DMS 273 treated with DMSO at 0.1 percent for 48 hours (cell line): ENCODE measurements at regions not wholly inside any gene's neighbourhood (a gene's known extent, or its start where the extent isn't known, plus 50 kb on each side); places are given as distances from the start of the nearest gene placed in this dataset.

ENCODE experiments used
- DNase-seq: peaks from one replicate; lab custom pipeline; 2025; lab: John Stamatoyannopoulos, UW

DNA sequence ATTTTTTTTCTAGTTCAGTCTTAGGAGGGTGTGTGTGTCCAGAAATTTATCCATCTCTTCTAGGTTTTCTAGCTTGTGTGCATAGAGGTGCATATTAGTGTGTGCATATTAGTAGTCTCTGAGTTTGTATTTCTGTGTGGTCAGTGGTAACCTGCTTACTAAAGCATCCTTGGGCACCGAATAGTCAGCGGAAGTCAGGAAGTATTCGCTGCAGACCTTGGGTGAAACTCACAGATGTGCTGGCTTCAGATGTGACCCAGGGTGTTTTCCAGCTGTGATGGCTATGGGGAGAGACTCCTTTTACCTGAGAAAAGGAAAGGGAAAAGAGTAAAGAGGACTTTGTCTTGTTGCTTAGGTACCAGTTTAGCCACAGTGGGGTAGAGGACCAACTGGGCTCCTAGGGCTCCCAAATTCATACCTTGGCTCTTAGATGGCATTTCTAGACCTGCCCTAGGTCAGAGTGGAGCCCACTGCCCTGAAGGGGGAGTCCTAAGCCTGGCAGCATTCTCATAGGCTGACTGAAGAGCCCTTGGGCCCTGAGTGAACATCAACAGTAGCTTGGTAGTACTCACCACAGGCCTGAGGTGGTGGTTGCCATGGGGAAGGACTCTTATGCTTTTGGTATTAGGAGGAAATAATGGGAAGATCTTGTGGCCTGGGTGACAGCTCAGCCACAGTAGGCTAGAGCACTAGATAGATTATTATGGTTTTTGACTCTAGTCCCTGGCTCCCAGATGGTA, 286.0 kb upstream of the ZPLD1 start:
- DNase-seq, result no peak

DNA sequence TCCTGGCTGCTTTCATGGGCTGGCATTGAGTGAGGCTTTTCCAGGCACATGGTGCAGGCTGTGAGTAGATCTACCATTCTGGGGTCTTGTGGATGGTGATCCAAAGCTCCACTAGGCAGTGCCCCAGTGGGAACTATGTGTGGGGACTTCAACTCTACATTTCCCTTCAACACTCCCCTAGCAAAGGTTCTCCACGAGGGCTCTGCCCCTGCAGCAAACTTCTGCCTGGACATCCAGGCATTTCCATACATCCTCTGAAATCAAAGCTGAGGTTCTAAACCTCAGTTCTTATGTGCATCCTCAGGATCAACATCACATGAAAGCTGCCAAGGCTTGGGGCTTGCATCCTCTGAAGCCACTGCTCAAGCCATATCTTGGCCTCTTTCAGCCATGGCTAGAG, 282.9 kb upstream of the ZPLD1 start:
- no peak for DNase-seq

DNA sequence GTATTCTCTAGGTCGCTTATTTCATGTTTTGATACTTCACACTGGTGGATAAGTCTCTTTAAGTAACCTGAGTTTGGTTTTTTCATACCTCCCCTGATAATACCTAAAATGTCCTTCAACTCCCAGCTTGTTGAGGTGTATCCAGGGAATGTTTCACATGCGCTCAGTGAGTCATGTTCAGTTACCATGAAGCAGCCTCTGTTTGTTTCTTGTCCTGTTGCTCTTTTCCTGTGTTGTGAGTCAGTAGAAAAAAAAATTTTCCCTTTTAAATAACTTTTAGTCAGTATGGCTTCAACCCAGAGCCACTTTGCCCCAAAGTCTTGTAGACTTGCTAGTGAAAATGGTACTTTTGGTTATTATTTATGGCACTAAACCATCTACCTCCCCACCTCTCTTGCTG, 278.4 kb upstream of the ZPLD1 start:
- no peak for DNase-seq

DNA sequence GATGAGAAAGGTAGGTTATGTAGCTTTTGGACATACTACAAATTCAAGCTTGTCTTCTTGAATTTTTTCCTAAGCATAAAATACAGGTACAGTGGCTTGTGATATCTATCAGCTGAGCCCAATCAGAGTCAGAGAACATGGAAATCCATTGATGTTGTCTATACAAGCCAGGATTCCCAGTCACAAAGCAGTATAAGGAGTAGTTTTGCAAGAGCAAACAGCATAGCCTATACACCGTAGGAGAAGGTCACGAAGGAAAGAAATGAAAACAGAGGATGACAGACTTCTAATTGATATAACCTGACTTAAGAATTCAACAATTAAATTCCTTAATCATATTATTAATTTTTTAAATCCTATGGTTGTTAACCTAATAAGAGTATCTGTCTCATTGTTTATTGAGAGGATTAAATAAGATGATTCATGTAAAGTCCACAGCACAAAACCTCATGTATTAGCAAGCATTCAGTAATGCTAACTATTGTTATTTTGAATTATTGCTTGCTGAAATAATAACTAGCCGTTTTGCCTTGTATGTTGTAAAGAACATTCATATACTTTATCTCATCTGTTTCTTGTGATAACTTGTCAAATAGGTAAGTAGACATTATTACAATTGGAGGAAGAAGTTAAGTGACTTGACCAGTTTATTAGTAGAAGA, 276.6 kb upstream of the ZPLD1 start:
- DNase-seq, result no peak

DNA sequence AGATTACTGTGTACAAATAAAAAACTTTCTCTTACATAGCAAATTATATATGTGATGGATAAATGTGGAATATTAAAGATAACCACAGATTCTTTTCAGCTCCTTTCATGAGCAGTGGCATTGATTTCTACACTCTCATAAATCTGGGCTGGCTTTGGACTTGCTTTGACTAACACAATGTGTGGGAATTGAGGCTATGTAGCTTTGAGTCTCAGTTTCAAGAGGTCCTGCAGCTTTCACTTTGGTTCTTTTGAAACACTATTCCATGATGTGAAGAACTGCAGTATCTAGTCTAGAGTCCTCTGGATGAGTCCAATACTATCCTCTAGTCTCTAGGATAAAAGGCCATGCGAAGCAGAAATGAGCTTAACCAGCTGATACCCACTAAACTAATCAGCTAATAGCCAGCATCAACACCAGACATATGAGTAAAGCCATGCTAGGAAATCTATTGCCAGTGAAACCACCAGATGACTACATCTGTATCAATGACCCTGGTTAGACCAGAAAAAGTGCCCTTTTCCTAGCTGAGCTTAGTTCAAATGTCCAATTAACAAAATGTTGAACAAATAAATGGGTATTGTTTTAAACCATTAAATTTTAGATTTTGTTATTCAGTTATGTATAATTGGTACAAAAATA, 274.9 kb upstream of the ZPLD1 start:
- DNase-seq, result no peak

DNA sequence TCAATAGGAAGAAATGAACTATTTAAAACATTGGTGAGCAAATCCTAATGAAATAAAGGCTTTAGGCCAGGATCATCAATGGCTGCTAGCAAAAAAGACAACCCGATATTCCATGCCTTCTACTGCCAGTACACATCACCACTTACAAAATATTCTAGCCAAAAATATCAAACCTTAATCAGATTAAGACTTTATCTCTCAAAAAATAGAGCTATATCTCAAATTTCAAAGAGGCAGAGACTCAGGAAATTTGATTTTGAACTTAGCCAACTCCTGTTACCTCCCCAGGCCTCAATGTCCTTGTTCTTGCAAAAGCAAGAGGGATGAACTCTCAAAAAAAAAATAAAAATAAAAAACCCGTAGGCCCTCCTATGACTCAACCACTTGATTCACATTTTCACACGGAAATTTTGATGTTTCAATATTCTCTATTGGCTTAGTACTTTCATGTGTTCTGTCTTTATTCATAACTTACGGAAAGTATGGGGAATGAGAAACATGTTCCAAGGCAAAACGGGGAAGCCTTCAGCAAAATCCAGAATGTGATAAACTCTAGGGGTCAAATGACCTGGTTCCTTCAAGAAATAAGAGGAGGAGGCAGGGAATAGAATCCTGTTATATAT, 273.3 kb upstream of the ZPLD1 start:
- DNase-seq, result no peak

DNA sequence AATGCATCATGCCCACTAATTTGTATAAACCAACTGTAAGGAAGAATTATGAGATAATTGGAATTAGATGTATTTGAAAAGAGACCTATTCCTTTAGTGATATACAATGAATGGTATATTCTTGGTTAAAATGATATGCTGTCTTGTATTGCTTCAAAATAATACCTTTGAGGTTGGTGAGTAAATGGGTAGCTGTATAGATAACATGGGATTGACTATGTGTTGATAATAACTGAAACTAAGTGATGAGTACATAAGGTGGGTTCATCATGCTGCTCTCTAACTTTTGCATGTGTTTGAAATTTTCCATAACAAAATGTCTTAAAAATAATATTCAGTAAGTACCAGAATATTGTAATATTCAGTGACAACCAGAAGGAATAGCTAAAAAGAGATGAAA, 272.6 kb upstream of the ZPLD1 start:
- DNase-seq, result no peak

DNA sequence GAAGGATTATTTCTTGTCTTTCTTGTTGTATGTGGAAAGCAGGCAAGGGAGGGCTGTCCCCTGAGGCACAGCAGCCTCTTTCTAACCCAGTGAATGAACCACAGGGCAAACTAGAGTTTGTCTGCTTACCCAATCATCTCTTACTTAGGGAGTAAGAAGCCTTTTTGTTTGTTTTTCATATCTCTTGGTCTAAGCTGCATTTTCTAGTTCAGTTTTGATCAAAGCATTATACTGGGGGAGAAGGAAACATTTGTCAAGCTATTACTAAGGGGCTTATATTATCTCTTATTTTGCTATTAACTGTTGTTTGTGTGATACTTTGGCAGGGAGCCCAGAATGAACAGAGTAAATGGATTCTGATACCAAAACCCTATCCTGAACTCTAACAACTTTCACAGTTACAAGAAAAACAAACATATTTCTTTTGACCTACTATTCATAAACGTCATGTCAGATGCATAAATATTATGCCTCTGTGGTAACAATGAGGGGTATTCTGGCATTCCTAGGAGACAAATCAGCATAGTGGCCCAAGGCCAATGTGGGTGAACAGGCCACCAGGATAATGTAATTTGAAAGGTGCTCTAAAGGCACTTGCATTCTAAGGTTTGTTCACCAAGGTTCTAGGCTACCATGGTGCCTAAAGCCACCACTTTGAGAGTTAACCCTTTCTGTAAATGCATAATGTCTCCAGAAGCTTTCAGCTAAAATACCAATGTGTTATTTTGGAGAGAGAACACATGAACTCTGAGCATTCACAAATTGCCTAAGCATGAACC, 271.6 kb upstream of the ZPLD1 start:
- no peak for DNase-seq

DNA sequence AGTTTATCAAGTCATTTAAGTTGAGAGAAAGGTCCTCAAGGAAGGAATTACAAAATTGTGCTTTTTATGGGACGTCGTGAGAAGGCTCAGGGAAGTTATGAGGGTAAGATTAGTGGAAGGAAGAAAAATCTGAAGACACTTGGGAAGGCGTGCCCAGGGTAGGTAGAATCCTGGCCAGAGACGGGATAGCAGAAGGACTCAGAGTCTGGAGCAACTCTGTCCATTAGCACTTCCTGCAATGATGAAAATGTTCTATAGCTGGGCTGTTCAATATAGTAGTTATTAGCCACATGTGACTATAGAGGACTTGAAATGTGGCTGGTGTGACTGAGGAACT, 271.0 kb upstream of the ZPLD1 start:
- DNase-seq, result no peak

DNA sequence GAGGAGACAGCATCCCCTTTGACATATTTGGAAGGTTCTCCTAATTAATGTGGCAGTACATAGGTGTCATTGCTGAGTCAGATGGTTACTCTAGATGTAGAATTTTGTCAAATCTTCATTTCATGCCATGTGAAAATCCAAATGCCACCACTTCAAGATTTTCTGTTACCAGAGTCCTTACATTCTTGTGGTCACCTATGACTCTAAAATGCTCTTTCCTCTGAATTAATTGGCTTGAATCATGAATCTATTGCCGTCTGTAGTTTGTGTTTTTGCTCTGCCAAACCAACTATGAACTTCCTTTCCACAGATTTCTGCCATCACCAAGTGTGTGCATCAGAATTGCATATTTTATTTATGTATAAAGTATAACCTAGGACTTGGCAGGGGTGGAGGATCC, 269.4 kb upstream of the ZPLD1 start:
- DNase-seq, result no peak

DNA sequence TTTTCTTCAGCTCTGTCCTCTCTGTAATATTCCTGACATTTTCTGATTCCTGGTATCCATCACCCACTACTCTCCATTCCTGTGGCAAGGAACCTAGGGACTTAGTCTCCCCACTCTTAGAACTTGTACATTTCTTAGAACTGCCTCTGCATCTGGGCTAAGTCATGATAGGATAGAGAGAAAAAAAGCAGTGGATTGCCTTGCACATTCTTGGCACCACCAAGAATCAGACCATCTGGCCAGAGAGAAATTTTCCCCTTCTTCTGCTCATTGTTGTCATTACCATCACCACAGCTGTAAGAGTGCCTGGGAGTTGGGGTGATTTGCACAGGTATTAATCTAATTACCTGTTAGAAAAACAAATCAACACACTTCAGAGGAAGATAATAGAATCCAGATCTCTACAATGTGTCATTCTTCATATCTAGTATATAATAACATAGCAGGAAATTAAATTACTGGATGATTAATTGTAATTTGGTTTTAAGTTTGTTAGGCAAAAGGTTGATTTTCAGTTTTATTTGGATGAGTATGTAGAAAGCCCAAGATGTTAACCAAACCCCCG, 264.8 kb upstream of the ZPLD1 start:
- no peak for DNase-seq

DNA sequence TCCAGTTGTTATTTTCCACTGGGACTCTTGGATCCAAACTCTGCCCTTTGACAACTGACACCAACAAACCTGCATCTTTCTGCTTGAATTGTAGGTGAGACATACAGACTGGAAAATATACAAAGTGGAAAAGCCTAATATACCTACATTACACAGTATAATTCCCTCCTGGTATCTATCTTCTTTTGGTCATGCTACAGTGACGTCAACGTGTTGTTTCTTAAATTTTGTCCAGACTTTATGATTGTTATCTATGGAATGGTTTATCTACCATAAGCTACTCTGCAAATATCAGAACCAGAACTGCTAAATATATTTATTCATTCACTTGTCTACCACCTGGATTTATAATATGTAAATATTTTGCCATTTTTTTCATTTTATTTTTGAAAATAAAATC, 264.3 kb upstream of the ZPLD1 start:
- no peak for DNase-seq

DNA sequence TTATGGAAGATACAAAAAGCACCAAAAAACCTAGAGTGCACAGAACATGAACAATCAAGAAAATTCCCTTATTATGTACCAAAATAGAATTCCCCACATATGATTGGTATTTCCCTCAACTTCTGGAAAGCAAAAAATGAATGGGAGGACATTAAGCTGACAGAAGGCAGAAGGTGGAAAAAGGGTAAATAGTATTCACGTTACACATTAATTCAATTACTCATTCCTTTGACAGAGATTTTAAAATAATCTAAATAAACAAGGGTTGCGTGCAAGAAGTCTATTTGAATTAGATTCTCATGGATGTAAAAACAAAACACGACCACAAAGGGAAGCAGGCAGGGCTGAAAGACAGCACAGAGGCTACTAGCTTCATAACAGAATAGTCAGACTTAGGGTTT, 260.5 kb upstream of the ZPLD1 start:
- no peak for DNase-seq

DNA sequence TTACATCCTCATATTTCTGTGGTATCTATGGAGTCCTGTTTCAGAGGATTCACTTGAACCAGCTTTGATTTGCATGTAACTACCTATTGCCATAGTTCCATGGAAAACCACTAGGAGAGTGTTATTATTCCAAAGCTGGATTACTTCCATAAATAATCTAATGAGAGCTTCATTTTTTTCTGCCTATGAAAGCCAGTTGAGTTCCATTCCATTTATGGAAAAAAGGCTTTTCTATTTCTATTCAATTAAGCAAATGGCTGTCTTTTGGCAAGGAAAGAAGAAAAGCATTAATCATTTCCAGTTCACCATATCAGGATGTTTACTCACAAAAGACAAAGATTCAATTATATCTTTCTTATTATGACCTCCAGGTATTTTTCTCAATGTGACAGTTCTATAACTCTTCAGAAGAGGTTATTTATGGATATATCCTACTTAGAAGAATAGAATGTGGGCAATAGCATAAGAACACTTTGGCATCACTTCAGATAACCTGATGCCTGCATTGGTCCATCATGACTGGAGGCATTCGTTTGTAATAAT, 259.9 kb upstream of the ZPLD1 start:
- DNase-seq, result no peak

DNA sequence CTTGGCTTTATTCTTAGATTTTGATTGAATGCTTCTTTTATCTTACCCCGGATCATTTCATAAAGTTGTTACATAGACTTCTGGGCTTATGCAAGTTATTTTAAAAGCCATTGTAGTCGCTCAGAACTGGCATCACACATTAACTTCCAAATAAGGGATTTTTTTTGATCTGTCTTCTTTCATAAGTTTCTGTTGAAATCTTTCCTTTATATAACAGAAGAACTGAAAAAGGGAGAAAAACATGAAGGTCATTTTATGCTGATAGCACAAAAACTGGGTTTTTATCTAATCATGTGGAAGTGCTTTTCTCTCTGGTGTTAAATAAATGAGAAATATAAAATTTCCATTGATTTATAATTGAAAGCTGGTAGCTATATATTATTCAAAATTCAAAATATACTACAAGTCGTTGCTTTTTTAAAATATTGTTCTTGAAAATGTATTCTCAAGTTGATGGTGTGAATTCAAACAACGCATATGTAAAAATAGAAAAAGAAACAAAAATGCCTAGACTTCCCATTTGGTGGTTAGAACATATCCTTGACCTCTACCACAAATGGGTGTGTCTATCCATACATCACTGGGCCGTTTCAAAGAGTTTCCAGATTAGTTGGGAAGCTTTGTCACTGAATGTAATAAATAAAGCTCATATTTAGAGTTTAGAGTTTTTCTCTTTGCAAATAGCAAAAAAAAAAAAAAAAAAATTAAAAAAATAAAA, 258.3 kb upstream of the ZPLD1 start:
- DNase-seq, result no peak

DNA sequence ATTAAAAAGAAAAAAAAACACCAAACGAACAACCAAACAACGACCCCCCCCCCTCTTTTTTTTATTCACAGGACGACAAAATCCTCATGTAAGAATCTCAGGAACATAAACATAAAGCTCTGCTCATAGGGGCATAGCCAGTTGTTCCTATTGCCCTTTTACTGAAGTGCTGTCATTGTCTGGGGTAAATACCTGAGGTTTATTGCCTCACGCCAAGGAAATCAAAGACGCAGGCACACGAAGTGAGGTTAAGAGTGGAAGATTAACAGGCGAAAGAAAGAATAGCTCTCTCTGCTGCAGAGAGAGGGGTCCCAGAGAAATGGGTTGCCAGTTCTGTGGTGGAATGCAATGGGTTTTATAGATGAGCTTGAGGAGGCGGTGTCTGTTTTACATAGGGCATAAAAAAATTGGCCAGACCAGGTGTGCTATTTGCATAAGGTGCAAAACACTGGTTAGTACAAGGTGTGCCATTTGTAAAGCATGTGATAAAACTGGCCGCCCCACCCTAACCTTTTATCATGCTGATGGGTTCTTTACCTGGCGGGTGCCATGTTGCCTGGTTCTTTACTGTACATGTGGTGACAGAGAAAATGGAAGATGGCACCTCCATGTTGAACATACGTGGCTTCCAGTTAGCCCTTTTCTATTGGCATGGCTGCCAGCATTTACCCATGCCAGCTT, 257.6 kb upstream of the ZPLD1 start:
- DNase-seq, result no peak

DNA sequence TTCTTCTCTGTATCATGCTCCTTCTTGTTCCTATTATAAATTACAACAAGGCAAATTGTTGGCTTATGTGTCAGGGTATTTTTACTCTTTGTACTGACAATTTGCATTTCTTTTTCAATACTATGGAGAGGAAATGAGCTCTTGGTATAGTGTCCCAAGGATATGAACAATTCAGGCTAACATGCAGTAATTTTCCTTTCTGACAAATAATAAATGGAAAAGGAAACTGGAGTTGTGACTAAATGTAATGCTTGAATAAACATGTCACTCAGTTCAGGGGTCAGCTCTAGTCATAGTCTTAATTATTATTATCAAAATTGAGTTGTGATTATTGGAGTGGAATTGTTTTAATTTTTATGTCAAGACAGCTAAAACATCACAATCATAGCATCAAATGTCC, 256.0 kb upstream of the ZPLD1 start:
- DNase-seq, result no peak

DNA sequence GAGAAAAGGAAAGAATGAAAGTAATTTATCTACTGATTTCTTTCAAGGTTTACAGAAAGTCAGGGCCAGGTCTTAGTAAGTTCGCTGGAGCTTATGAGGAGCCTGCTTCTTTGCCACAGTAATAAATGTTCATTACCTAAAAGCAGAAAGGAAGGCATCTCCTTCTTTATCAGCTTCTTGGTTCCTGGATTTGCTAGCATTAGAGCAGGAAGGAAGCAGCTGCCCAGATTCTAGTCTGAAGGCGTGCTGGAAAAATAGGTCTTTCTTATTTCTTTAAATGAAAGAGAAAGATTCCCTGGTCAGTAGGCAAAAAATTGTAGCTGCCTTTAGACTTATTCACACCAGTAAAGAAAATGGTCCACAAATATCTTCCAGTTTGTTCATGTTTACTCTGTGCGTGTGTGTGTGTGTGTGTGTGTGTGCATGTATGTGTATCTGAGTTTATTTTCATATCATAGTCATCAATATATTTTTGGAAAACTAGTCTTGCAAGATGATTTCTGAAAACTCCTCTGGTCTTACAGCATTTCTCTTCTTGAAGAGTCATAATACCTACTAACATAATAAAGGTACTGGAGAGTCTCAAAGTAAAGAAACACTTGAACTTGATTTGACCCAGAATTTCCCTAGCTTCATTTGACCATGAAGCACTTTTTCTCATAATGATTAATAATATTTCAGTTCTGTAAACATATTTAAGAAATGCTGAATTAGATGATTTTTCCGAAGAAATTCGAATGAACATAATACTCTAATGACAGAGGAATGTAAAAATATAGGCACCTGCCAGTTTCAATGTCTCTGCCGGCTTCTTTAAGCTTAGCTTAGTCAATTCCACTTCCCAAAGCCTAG, 255.3 kb upstream of the ZPLD1 start:
- DNase-seq, result no peak

DNA sequence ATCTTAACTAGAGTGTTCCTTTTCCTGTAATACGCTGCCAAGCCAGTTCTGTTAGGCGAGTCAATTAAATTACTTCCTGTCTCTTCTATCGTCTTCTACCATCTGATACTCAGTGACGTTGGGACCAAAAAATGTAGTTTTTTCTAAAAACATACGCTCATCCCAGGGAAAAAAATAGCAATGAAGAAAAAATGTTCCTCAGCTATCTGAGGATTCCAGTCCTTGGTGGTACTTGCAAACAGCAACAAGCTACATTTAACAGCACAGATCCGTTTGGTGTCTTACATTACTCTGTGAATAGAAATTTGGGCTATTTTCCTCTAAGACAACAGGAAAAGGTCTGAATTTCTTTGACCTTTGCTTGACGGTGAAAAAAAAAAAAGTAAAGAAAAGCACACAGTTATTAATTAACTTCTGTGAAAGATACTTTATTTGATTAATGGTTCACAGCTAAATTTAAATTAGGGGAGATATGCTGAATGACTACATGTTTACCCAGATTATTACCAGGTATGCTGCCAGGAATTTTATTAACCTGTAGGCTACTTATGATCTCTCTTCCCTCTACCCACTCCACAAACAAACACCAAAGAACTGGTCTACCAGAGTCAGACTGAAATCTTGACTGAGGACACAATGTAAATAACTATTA, 254.4 kb upstream of the ZPLD1 start:
- DNase-seq, result no peak
